ENCODE measurements at regions not wholly inside any gene's neighbourhood (a gene's known extent, or its start where the extent isn't known, plus 50 kb on each side); places are given as distances from the start of the nearest gene placed in this dataset.

DNA sequence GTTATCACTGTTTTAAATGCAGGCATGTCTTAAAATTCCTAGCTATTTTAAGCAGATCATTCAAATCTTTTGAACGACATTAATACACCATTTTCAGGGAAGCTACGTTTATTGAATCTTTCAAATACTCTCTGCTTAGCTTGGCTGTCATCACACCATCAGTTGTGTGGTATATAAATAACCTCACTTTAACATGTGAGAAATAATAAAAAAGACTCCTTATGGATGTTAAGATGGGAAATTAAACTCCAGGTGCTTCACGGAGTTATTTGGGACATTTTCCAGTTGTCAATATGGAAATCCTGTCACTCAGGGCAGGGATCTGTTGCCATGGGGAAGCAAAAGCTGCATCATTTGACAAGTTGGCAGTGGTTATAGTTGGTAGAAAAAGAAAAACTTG is 649.2 kb upstream of the CDH2 start (continued):
- TF ChIP-seq ZNF24 (IDR thresholded peaks at IDR 0.05), result no peak
- TF ChIP-seq, protein P1, sequence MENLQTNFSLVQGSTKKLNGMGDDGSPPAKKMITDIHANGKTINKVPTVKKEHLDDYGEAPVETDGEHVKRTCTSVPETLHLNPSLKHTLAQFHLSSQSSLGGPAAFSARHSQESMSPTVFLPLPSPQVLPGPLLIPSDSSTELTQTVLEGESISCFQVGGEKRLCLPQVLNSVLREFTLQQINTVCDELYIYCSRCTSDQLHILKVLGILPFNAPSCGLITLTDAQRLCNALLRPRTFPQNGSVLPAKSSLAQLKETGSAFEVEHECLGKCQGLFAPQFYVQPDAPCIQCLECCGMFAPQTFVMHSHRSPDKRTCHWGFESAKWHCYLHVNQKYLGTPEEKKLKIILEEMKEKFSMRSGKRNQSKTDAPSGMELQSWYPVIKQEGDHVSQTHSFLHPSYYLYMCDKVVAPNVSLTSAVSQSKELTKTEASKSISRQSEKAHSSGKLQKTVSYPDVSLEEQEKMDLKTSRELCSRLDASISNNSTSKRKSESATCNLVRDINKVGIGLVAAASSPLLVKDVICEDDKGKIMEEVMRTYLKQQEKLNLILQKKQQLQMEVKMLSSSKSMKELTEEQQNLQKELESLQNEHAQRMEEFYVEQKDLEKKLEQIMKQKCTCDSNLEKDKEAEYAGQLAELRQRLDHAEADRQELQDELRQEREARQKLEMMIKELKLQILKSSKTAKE (IDR thresholded peaks at IDR 0.05; ENCODE audit: low read depth, poor library complexity, severe bottlenecking), result no peak

DNA sequence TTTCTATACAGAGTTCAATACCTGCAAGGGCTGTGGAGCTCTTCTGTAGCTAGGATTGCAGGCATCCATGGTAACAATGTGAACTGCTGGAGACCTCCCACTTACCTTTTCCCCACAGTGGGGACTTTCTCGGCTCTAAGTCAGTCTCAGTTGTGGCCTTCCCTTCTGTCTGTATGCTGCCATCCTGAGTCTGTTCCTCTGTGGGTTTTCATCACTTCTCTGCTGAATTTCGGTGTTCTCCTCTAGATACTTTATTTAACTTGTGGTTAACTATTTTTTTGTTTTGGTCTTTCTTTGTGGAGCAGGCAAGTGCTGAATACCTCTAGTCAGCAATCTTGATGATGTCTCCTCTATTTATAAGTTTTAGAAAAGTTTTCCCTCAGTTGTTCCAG is 647.2 kb upstream of the CDH2 start:
- no TSS peak for BruUV-seq (replicated peaks)
- Histone ChIP-seq H3K4me1 (ENCODE audit: control insufficient read depth, insufficient read depth, low read length) (no peaks in the 10 kb centered on the region), H3K4me2 (ENCODE audit: control insufficient read depth, insufficient read depth) (no peak overlapping the region), H4K20me1 (ENCODE audit: control insufficient read depth, insufficient read depth) (no peaks in the 10 kb centered on the region), H3K79me2 (ENCODE audit: control insufficient read depth, insufficient read depth, low read length) (no peaks in the 10 kb centered on the region), H3K9me3 (replicated peaks; ENCODE audit: control insufficient read depth, insufficient read depth, low read length) (no peaks in the 10 kb centered on the region), H3K36me3 (ENCODE audit: control insufficient read depth in 2 of 2, insufficient read depth in 2 of 2, low read length in 1 of 2) (no peaks in the 10 kb centered on the region), H3K4me3 (no peak overlapping the region), H2AFZ (ENCODE audit: control insufficient read depth, low read depth, low read length) (no peak overlapping the region), H3K27me3 (replicated peaks in 1 of 2; ENCODE audit: control insufficient read depth in 2 of 2, insufficient read depth in 2 of 2, low read length in 1 of 2) (no peaks in the 10 kb centered on the region), H3K27ac (ENCODE audit: control insufficient read depth, insufficient read depth) (no peak overlapping the region), H3K9ac (ENCODE audit: control insufficient read depth, insufficient read depth, low read length) (no peak overlapping the region)
- intact Hi-C loops (cut with micrococcal nuclease; ENCODE audit: unreplicated experiment) (no loop called here), in situ Hi-C loops (cut with MboI) (no loop called here)
- no peak for ATAC-seq
- ChIA-PET RAD21 (ENCODE audit: unreplicated experiment) (no interaction called here), CTCF (no interaction called here), SMC1A (ENCODE audit: uncharacterized antibody, unreplicated experiment) (no interaction called here), POLR2A (no interaction called here)
- FAIRE-seq, result no peak
- 0% methylated on average over 2 of the region's 2 CpGs for WGBS (ENCODE audit: insufficient coverage, insufficient replicate concordance, low lambda C conversion rate, missing lambda C conversion rate)
- no peak for DNase-seq (ENCODE audit: low read depth, low spot score)
- TF ChIP-seq BMI1 (IDR thresholded peaks at IDR 0.05; ENCODE audit: borderline replicate concordance) (no peak), FOS (IDR thresholded peaks at IDR 0.05; ENCODE audit: borderline replicate concordance, extremely low read depth, insufficient read length) (no peak), RELA (IDR thresholded peaks at IDR 0.05; ENCODE audit: borderline replicate concordance, partially characterized antibody) (no peak), PAX5 (IDR thresholded peaks at IDR 0.05; ENCODE audit: borderline replicate concordance, low read depth, low read length) (no peak), HDAC6 (IDR thresholded peaks at IDR 0.05; ENCODE audit: unreplicated experiment) (no peak), BCL11A (IDR thresholded peaks at IDR 0.05; ENCODE audit: low read depth, low read length) (no peak), TAF1 (IDR thresholded peaks at IDR 0.05; ENCODE audit: borderline replicate concordance, low read depth, low read length) (no peak), HDGF (IDR thresholded peaks at IDR 0.05) (no peak)
- TF ChIP-seq, protein P2, sequence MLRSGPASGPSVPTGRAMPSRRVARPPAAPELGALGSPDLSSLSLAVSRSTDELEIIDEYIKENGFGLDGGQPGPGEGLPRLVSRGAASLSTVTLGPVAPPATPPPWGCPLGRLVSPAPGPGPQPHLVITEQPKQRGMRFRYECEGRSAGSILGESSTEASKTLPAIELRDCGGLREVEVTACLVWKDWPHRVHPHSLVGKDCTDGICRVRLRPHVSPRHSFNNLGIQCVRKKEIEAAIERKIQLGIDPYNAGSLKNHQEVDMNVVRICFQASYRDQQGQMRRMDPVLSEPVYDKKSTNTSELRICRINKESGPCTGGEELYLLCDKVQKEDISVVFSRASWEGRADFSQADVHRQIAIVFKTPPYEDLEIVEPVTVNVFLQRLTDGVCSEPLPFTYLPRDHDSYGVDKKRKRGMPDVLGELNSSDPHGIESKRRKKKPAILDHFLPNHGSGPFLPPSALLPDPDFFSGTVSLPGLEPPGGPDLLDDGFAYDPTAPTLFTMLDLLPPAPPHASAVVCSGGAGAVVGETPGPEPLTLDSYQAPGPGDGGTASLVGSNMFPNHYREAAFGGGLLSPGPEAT (IDR thresholded peaks at IDR 0.05; ENCODE audit: low read depth), result no peak
- TF ChIP-seq, protein P3, sequence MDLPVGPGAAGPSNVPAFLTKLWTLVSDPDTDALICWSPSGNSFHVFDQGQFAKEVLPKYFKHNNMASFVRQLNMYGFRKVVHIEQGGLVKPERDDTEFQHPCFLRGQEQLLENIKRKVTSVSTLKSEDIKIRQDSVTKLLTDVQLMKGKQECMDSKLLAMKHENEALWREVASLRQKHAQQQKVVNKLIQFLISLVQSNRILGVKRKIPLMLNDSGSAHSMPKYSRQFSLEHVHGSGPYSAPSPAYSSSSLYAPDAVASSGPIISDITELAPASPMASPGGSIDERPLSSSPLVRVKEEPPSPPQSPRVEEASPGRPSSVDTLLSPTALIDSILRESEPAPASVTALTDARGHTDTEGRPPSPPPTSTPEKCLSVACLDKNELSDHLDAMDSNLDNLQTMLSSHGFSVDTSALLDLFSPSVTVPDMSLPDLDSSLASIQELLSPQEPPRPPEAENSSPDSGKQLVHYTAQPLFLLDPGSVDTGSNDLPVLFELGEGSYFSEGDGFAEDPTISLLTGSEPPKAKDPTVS (IDR thresholded peaks at IDR 0.05; ENCODE audit: low read depth, low read length), result no peak
- TF ChIP-seq, protein P4, sequence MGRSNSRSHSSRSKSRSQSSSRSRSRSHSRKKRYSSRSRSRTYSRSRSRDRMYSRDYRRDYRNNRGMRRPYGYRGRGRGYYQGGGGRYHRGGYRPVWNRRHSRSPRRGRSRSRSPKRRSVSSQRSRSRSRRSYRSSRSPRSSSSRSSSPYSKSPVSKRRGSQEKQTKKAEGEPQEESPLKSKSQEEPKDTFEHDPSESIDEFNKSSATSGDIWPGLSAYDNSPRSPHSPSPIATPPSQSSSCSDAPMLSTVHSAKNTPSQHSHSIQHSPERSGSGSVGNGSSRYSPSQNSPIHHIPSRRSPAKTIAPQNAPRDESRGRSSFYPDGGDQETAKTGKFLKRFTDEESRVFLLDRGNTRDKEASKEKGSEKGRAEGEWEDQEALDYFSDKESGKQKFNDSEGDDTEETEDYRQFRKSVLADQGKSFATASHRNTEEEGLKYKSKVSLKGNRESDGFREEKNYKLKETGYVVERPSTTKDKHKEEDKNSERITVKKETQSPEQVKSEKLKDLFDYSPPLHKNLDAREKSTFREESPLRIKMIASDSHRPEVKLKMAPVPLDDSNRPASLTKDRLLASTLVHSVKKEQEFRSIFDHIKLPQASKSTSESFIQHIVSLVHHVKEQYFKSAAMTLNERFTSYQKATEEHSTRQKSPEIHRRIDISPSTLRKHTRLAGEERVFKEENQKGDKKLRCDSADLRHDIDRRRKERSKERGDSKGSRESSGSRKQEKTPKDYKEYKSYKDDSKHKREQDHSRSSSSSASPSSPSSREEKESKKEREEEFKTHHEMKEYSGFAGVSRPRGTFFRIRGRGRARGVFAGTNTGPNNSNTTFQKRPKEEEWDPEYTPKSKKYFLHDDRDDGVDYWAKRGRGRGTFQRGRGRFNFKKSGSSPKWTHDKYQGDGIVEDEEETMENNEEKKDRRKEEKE (IDR thresholded peaks at IDR 0.05), result no peak
- TF ChIP-seq, protein P5, sequence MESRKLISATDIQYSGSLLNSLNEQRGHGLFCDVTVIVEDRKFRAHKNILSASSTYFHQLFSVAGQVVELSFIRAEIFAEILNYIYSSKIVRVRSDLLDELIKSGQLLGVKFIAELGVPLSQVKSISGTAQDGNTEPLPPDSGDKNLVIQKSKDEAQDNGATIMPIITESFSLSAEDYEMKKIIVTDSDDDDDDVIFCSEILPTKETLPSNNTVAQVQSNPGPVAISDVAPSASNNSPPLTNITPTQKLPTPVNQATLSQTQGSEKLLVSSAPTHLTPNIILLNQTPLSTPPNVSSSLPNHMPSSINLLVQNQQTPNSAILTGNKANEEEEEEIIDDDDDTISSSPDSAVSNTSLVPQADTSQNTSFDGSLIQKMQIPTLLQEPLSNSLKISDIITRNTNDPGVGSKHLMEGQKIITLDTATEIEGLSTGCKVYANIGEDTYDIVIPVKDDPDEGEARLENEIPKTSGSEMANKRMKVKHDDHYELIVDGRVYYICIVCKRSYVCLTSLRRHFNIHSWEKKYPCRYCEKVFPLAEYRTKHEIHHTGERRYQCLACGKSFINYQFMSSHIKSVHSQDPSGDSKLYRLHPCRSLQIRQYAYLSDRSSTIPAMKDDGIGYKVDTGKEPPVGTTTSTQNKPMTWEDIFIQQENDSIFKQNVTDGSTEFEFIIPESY (IDR thresholded peaks at IDR 0.05), result no peak
